NCI-H1417 treated with DMSO at 0.1 percent for 48 hours (cell line): ENCODE measurements at regions not wholly inside any gene's neighbourhood (a gene's known extent, or its start where the extent isn't known, plus 50 kb on each side); places are given as distances from the start of the nearest gene placed in this dataset.
"Not testable (repeated sequence)": the region's sequence is repeated elsewhere in the genome, so short reads cannot be mapped to it uniquely, and the experiment has no call there.

Source experiments
- DNase-seq: peaks from one replicate; lab custom pipeline; 2025; lab: John Stamatoyannopoulos, UW

GRCh38 chr12:129959889-129960288, 56.1 kb upstream of the TMEM132D start:
- no peak for DNase-seq

- DNase-seq: no peak
Observed at GRCh38 chr12:129961091-129961490, 57.3 kb upstream of the TMEM132D start.

GRCh38 chr12:129961856-129962255, 58.0 kb upstream of the TMEM132D start:
- DNase-seq: no peak

GRCh38 chr12:129964300-129964699, 60.5 kb upstream of the TMEM132D start:
- DNase-seq: no peak

GRCh38 chr12:129964826-129965457, 61.1 kb upstream of the TMEM132D start:
- DNase-seq: no peak

- DNase-seq: no peak
Observed at GRCh38 chr12:129966146-129966995, 62.5 kb upstream of the TMEM132D start.

GRCh38 chr12:129971721-129972120, 67.9 kb upstream of the TMEM132D start:
- DNase-seq: no peak

GRCh38 chr12:129973236-129973961, 69.6 kb upstream of the TMEM132D start:
- no peak for DNase-seq

GRCh38 chr12:129984106-129984505, 80.3 kb upstream of the TMEM132D start:
- no peak for DNase-seq

- DNase-seq: no peak
Observed at GRCh38 chr12:129987841-129988240, 84.0 kb upstream of the TMEM132D start.

- no peak for DNase-seq
Observed at GRCh38 chr12:129994634-129995033, 90.8 kb upstream of the TMEM132D start.

GRCh38 chr12:129997239-129997638, 93.4 kb upstream of the TMEM132D start:
- DNase-seq: no peak

GRCh38 chr12:130004310-130004877, 100.6 kb upstream of the TMEM132D start:
- not testable (repeated sequence) for DNase-seq

GRCh38 chr12:130007771-130008170, 103.9 kb upstream of the TMEM132D start:
- no peak for DNase-seq

GRCh38 chr12:130008241-130008640, 104.4 kb upstream of the TMEM132D start:
- no peak for DNase-seq

- no peak for DNase-seq
Observed at GRCh38 chr12:130009961-130010360, 106.1 kb upstream of the TMEM132D start.

- no peak for DNase-seq
Observed at GRCh38 chr12:130011611-130012385, 108.0 kb upstream of the TMEM132D start.

GRCh38 chr12:130013771-130014484, 110.1 kb upstream of the TMEM132D start:
- peak; percentile 7 for DNase-seq

- no peak for DNase-seq
Observed at GRCh38 chr12:130014485-130014807, 110.6 kb upstream of the TMEM132D start.

GRCh38 chr12:130016194-130016593, 112.4 kb upstream of the TMEM132D start:
- no peak for DNase-seq

GRCh38 chr12:130016986-130017385, 113.2 kb upstream of the TMEM132D start:
- DNase-seq: no peak
